ENCODE measurements at regions not wholly inside any gene's neighbourhood (a gene's known extent, or its start where the extent isn't known, plus 50 kb on each side); places are given as distances from the start of the nearest gene placed in this dataset.

DNA sequence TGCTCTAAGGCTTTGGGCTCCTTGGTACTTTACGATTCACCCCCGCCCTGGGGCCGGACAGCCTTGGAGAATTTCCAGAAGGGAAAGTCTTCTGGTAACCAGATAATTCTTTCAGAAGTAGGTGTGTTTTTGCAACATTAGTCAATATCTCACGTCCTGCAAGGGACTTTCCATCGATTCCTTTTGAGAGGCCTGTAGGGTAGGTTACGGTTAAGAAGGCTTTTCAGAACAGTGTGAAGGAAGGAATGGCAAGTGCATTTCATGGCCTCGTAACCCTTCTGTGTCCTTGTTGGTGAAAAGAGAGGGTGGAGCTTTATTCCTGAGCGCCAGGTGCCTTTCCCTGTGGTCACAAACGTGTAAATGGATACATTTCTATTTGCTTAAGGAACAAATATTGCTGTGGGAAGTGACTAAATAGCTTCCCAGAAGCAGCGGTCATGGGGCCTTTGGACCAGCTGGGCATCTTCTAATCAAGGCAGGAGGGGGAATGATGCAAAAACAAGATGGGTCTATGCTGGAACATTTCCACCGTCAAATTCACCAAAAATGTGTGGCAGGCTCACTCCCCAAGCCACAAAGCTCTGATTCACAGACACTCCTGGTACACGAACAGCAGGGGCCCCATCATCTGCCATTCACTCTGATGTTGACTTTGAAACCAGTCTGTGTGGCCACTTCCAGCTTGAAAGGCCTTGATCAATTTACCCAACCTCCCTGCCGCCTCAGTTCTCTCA, 99.2 kb downstream of the ANKRD10 start:
- H3K4me3 ChIP-seq (ENCODE audit: control insufficient read depth in 2 of 3, extremely low read depth in 1 of 3, insufficient read depth in 2 of 3, low read depth in 1 of 3, low read length in 3 of 3): no peak overlapping the region
- H3K9ac ChIP-seq (ENCODE audit: control insufficient read depth, extremely low read depth, insufficient read depth, low read length): no peak overlapping the region
- H3K4me2 ChIP-seq (ENCODE audit: control insufficient read depth, extremely low read depth, insufficient read depth, low read depth, low read length): no peak overlapping the region
- no peaks in the 10 kb centered on the region for H3K9me1 ChIP-seq (ENCODE audit: control insufficient read depth, extremely low read depth, insufficient read depth, low read length)
- H3K9me3 ChIP-seq (ENCODE audit: control insufficient read depth, low read depth, low read length): no peaks in the 10 kb centered on the region
- H3K4me1 ChIP-seq (ENCODE audit: control insufficient read depth, extremely low read depth, insufficient read depth, low read length): peaks cover 2% of the 10 kb centered on the region
- H3K79me2 ChIP-seq (ENCODE audit: control insufficient read depth, insufficient read depth, low read length): no peaks in the 10 kb centered on the region
- H2AFZ ChIP-seq (ENCODE audit: control insufficient read depth, low read length): no peak overlapping the region
- no peak for DNase-seq (ENCODE audit: low read depth, low spot score)
- no peaks in the 10 kb centered on the region for H3K36me3 ChIP-seq (ENCODE audit: control insufficient read depth in 2 of 2, extremely low read depth in 1 of 2, insufficient read depth in 2 of 2, low read length in 2 of 2)
- no peak overlapping the region for H3K27ac ChIP-seq (ENCODE audit: control insufficient read depth, insufficient read depth, low read length)
- dilution Hi-C loops (cut with MboI; ENCODE audit: extremely low pct_ligation_motif_present, low sequenced_read_pairs): no loop called here
- H4K20me1 ChIP-seq (ENCODE audit: control insufficient read depth, extremely low read depth, insufficient read depth, low read length): no peaks in the 10 kb centered on the region
- TF ChIP-seq EZH2 (IDR thresholded peaks at IDR 0.05; ENCODE audit: low read length): no peak
- no peak for TF ChIP-seq CTCF (optimal IDR thresholded peaks at IDR 0.05 in 1 of 3, IDR thresholded peaks at IDR 0.05 in 1 of 3, conservative IDR thresholded peaks at IDR 0.05 in 1 of 3; ENCODE audit: extremely low read depth in 1 of 3, insufficient read depth in 2 of 3, low read length in 3 of 3)
- H3K27me3 ChIP-seq (ENCODE audit: control insufficient read depth, extremely low read depth, insufficient read depth, low read length): peaks cover 30% of the 10 kb centered on the region
- no peak for FAIRE-seq

DNA sequence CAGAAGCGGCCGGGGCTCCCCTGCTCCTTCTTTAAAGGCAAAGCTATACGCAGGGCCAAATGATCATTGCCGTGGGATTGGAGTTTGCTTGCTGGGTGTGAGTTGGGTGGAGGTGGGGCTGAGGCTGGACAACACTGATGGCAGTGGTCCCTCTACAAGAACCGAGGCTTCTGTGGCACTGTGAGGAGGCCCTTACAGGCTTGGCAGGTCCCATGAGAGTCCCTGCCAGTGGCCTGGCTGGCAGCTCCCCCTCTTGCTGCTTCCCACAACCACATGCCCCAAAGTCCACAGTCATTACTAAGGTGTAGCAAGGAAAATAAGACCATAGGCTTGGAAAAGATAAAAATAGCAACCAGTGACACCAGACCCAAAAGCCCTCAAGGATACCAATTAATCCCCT, 98.4 kb downstream of the ANKRD10 start:
- Histone ChIP-seq H3K9ac (ENCODE audit: control insufficient read depth, extremely low read depth, insufficient read depth, low read length) (no peak overlapping the region), H3K27ac (ENCODE audit: control insufficient read depth, insufficient read depth, low read length) (no peak overlapping the region), H3K27me3 (ENCODE audit: control insufficient read depth, extremely low read depth, insufficient read depth, low read length) (peaks cover 21% of the 10 kb centered on the region), H3K9me1 (ENCODE audit: control insufficient read depth, extremely low read depth, insufficient read depth, low read length) (no peaks in the 10 kb centered on the region), H3K4me2 (ENCODE audit: control insufficient read depth, extremely low read depth, insufficient read depth, low read depth, low read length) (no peak overlapping the region), H4K20me1 (ENCODE audit: control insufficient read depth, extremely low read depth, insufficient read depth, low read length) (no peaks in the 10 kb centered on the region), H3K36me3 (ENCODE audit: control insufficient read depth in 2 of 2, extremely low read depth in 1 of 2, insufficient read depth in 2 of 2, low read length in 2 of 2) (no peaks in the 10 kb centered on the region), H3K79me2 (ENCODE audit: control insufficient read depth, insufficient read depth, low read length) (no peaks in the 10 kb centered on the region), H3K4me1 (ENCODE audit: control insufficient read depth, extremely low read depth, insufficient read depth, low read length) (peaks cover 2% of the 10 kb centered on the region), H3K9me3 (ENCODE audit: control insufficient read depth, low read depth, low read length) (no peaks in the 10 kb centered on the region), H3K4me3 (ENCODE audit: control insufficient read depth in 2 of 3, extremely low read depth in 1 of 3, insufficient read depth in 2 of 3, low read depth in 1 of 3, low read length in 3 of 3) (no peak overlapping the region), H2AFZ (ENCODE audit: control insufficient read depth, low read length) (no peak overlapping the region)
- no peak for TF ChIP-seq CTCF (optimal IDR thresholded peaks at IDR 0.05 in 1 of 3, IDR thresholded peaks at IDR 0.05 in 1 of 3, conservative IDR thresholded peaks at IDR 0.05 in 1 of 3; ENCODE audit: extremely low read depth in 1 of 3, insufficient read depth in 2 of 3, low read length in 3 of 3)
- no peak for TF ChIP-seq EZH2 (IDR thresholded peaks at IDR 0.05; ENCODE audit: low read length)
- dilution Hi-C loops (cut with MboI; ENCODE audit: extremely low pct_ligation_motif_present, low sequenced_read_pairs): no loop called here
- no peak for FAIRE-seq
- DNase-seq (ENCODE audit: low read depth, low spot score): no peak
